GM12892 (cell line): ENCODE measurements at regions not wholly inside any gene's neighbourhood (a gene's known extent, or its start where the extent isn't known, plus 50 kb on each side); places are given as distances from the start of the nearest gene placed in this dataset.

Experiments used
- POLR2A ChIP-seq: IDR thresholded peaks from 2 replicates; pipeline ENCODE4 v1.6.1; 2011; ENCODE audit warnings: low read depth, low read length, control low read depth
- POLR2AphosphoS5 ChIP-seq: IDR thresholded peaks from 2 replicates; pipeline ENCODE4 v1.6.1; 2011; ENCODE audit warnings: low read depth, low read length, control low read depth
- TAF1 ChIP-seq: IDR thresholded peaks from 2 replicates; pipeline ENCODE4 v1.6.1; 2011; ENCODE audit warnings: low read depth, mild to moderate bottlenecking, control low read depth, low read length, borderline replicate concordance

- TF ChIP-seq POLR2A (no peak), POLR2AphosphoS5 (no peak), TAF1 (no peak)
Observed at GRCh38 chr2:104546537-104546936, 307.4 kb upstream of the POU3F3 start.
